ENCODE measurements at regions not wholly inside any gene's neighbourhood (a gene's known extent, or its start where the extent isn't known, plus 50 kb on each side); places are given as distances from the start of the nearest gene placed in this dataset.

DNA sequence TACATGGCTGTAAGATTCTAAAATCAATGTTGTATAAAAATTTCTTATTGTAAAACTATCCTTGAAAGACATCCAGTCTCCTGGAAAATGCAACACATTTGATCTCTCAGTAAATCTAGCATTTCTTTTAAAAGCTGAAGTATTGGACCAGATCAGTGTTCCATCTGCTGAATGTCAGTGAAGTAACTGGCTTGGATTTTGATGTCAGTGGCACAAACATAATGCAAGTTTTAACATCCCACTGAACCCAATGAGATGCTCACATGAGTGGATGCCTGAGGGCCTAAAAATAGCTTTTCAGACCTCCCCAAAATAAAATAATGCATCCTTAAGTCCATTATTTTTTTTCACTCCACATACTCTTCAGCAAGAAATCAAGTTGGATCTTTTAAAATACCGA is 1432.2 kb downstream of the MRPL39 start:
- no peak overlapping the region for H4K5ac ChIP-seq (ENCODE audit: insufficient read length, low read depth, low read length)
- no peaks in the 10 kb centered on the region for H3K79me2 ChIP-seq (ENCODE audit: control insufficient read depth in 1 of 2, insufficient read depth in 2 of 2, low read length in 2 of 2)
- WGBS, 2 experiments (ENCODE audit: extremely low coverage in 1 of 2, insufficient coverage in 1 of 2, insufficient read length in 1 of 2, insufficient replicate concordance in 2 of 2, low coverage in 1 of 2, low lambda C conversion rate in 2 of 2, missing lambda C conversion rate in 1 of 2), result 100% methylated on average over 1 of the region's 1 CpG; no CpG with 5 or more reads in 1 of the 2 experiments
- H3K4me3 ChIP-seq (ENCODE audit: extremely low read depth in 1 of 4, insufficient read depth in 2 of 4, low read depth in 3 of 4, low read length in 4 of 4), result no peak overlapping the region
- H3K4me2 ChIP-seq (ENCODE audit: insufficient read depth in 1 of 2, low read depth in 2 of 2, low read length in 2 of 2), result no peak overlapping the region
- H2AFZ ChIP-seq (ENCODE audit: low read length), result no peak overlapping the region
- ChIA-PET CTCF (ENCODE audit: partially characterized antibody) (interaction anchor here (1.0 kb wide), 1 partner anchor 12 kb away, joined by 3 read pairs; no protein-coding TSS in a partner anchor), POLR2A (ENCODE audit: partially characterized antibody) (no interaction called here)
- no peak overlapping the region for H3K9ac ChIP-seq (replicated peaks in 1 of 4; ENCODE audit: extremely low read depth in 1 of 4, low read depth in 3 of 4, low read length in 3 of 4)
- FAIRE-seq (no peak), DNase-seq (ENCODE audit: low read depth in 1 of 2, low spot score in 2 of 2) (no peak)
- H4K20me1 ChIP-seq (replicated peaks in 1 of 2; ENCODE audit: control insufficient read depth in 1 of 2, insufficient read depth in 2 of 2, low read length in 2 of 2), result no peaks in the 10 kb centered on the region
- H3K56ac ChIP-seq (replicated peaks; ENCODE audit: insufficient read length, low read depth, low read length), result no peak overlapping the region
- H4K91ac ChIP-seq (replicated peaks; ENCODE audit: insufficient read length, low read length), result no peak overlapping the region
- no peak overlapping the region for H3K14ac ChIP-seq (ENCODE audit: insufficient read length)
- no peak overlapping the region for H2BK5ac ChIP-seq (ENCODE audit: low read depth, low read length)
- no peak overlapping the region for H3K4ac ChIP-seq (replicated peaks; ENCODE audit: insufficient read length, low read depth, low read length)
- H3K23ac ChIP-seq (ENCODE audit: insufficient read length), result no peak overlapping the region
- H2AK5ac ChIP-seq (ENCODE audit: low read depth, low read length), result no peak overlapping the region
- no peak overlapping the region for H4K8ac ChIP-seq (ENCODE audit: extremely low read depth, insufficient read depth, low read length)
- H3K23me2 ChIP-seq (ENCODE audit: low read depth, low read length), result no peaks in the 10 kb centered on the region
- H3K79me1 ChIP-seq (ENCODE audit: low read depth, low read length), result no peaks in the 10 kb centered on the region
- no peaks in the 10 kb centered on the region for H3K27me3 ChIP-seq (replicated peaks in 1 of 4; ENCODE audit: control insufficient read depth in 3 of 4, extremely low read depth in 1 of 4, insufficient read depth in 3 of 4, low read length in 3 of 4)
- H2BK15ac ChIP-seq (ENCODE audit: low read length), result no peak overlapping the region
- H3K36me3 ChIP-seq (ENCODE audit: control insufficient read depth in 2 of 4, insufficient read depth in 4 of 4, low read length in 3 of 4), result no peaks in the 10 kb centered on the region
- H2BK20ac ChIP-seq (ENCODE audit: low read length), result no peak overlapping the region
- H3K9me3 ChIP-seq (ENCODE audit: insufficient read depth in 2 of 2, low read depth in 1 of 2, low read length in 1 of 2), result peaks cover 9 to 18% of the 10 kb centered on the region in 2 experiments
- no peak overlapping the region for H3K18ac ChIP-seq (ENCODE audit: extremely low read depth, low read length)
- no peak overlapping the region for H2BK120ac ChIP-seq (replicated peaks; ENCODE audit: low read depth, low read length)
- H2BK12ac ChIP-seq (ENCODE audit: low read depth, low read length), result no peak overlapping the region
- no peak overlapping the region for H3K27ac ChIP-seq (ENCODE audit: low read depth, low read length)
- no peaks in the 10 kb centered on the region for H3K4me1 ChIP-seq (replicated peaks in 1 of 4; ENCODE audit: control insufficient read depth in 3 of 4, insufficient read depth in 4 of 4, low read length in 3 of 4)
- no peak for TF ChIP-seq NRF1 (IDR thresholded peaks at IDR 0.05; ENCODE audit: low read depth, low read length)
- TF ChIP-seq PHF8 (conservative IDR thresholded peaks at IDR 0.05; ENCODE audit: low read depth, low read length), result no peak
- no peak for TF ChIP-seq MAFK (IDR thresholded peaks at IDR 0.05; ENCODE audit: low read depth, low read length)
- TF ChIP-seq POLR2AphosphoS5 (IDR thresholded peaks at IDR 0.05; ENCODE audit: low read depth, low read length), result no peak
- TF ChIP-seq EZH2 (IDR thresholded peaks at IDR 0.05; ENCODE audit: low read depth, low read length, severe bottlenecking), result no peak
- TF ChIP-seq ASH2L (IDR thresholded peaks at IDR 0.05; ENCODE audit: low read length), result no peak
- no peak for TF ChIP-seq TCF12 (IDR thresholded peaks at IDR 0.05; ENCODE audit: low read depth, low read length)
- TF ChIP-seq, protein P1, sequence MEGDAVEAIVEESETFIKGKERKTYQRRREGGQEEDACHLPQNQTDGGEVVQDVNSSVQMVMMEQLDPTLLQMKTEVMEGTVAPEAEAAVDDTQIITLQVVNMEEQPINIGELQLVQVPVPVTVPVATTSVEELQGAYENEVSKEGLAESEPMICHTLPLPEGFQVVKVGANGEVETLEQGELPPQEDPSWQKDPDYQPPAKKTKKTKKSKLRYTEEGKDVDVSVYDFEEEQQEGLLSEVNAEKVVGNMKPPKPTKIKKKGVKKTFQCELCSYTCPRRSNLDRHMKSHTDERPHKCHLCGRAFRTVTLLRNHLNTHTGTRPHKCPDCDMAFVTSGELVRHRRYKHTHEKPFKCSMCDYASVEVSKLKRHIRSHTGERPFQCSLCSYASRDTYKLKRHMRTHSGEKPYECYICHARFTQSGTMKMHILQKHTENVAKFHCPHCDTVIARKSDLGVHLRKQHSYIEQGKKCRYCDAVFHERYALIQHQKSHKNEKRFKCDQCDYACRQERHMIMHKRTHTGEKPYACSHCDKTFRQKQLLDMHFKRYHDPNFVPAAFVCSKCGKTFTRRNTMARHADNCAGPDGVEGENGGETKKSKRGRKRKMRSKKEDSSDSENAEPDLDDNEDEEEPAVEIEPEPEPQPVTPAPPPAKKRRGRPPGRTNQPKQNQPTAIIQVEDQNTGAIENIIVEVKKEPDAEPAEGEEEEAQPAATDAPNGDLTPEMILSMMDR (IDR thresholded peaks at IDR 0.05; ENCODE audit: control extremely low read depth in 1 of 3, insufficient read depth in 1 of 3, low read depth in 1 of 3, low read length in 3 of 3), result no peak
- TF ChIP-seq EGR1 (IDR thresholded peaks at IDR 0.05; ENCODE audit: borderline replicate concordance, low read depth, low read length), result no peak
- TF ChIP-seq, protein P2, sequence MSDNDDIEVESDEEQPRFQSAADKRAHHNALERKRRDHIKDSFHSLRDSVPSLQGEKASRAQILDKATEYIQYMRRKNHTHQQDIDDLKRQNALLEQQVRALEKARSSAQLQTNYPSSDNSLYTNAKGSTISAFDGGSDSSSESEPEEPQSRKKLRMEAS (IDR thresholded peaks at IDR 0.05), result no peak
- no peak for TF ChIP-seq ZNF274 (IDR thresholded peaks at IDR 0.05; ENCODE audit: borderline replicate concordance, extremely low read depth, low read length)
- TF ChIP-seq TEAD4 (IDR thresholded peaks at IDR 0.05; ENCODE audit: low read depth, low read length), result no peak
- TF ChIP-seq JUND (IDR thresholded peaks at IDR 0.05; ENCODE audit: low read length), result no peak
